Stomach (tissue), 8 donors: ENCODE measurements at regions not wholly inside any gene's neighbourhood (a gene's known extent, or its start where the extent isn't known, plus 50 kb on each side); places are given as distances from the start of the nearest gene placed in this dataset.

Experiments used
- DNase-seq, 2 donors: peaks; one replicate each; pipeline versions ENCODE4 v3.0.0 to v3.0.0-alpha.2; 2013 to 2019
- H3K27ac ChIP-seq, 5 donors: fragments of 200-600 bp in 4 of 5; sonication (generic) in 4 of 5; one replicate each; pipeline ENCODE4 v1.5.1; 2013 to 2019; ENCODE audit warnings: mild to moderate bottlenecking in 1 of 5, moderate library complexity in 1 of 5
- H3K27me3 ChIP-seq, 3 donors: fragments of 200-600 bp; sonication (generic); one replicate each; pipeline ENCODE4 v1.5.1; 2017 to 2019; ENCODE audit warnings: mixed run types in 1 of 3
- H3K36me3 ChIP-seq, 4 donors: fragments of 200-600 bp; sonication (generic); 1 replicate in 3 of 4; 2 replicates in 1 of 4; pipeline ENCODE4 v1.5.1; 2016 to 2019
- H3K4me1 ChIP-seq, 4 donors: fragments of 200-600 bp; sonication (generic); one replicate each; pipeline ENCODE4 v1.5.1; 2016 to 2019
- H3K4me3 ChIP-seq, 4 donors: fragments of 200-600 bp; sonication (generic) in 3 of 4; one replicate each; pipeline ENCODE4 v1.5.1; 2016 to 2019; ENCODE audit warnings: mild to moderate bottlenecking in 1 of 4
- H3K9me3 ChIP-seq, 4 donors: fragments of 200-600 bp; sonication (generic); one replicate each; pipeline ENCODE4 v1.5.1; 2016 to 2019
- EP300 ChIP-seq: sonication (generic); formaldehyde crosslinking; IDR thresholded peaks from one replicate; pipeline ENCODE4 v1.6.1; 2017; ENCODE audit warnings: antibody characterized with exemption
- POLR2A ChIP-seq, 4 donors: fragments of 450-650 bp; IDR thresholded peaks; one replicate each; pipeline ENCODE4 v1.6.1; 2016; ENCODE audit warnings: antibody characterized with exemption in 4 of 4, control low read depth in 2 of 4, mild to moderate bottlenecking in 1 of 4, moderate library complexity in 1 of 4
- POLR2AphosphoS5 ChIP-seq, 3 donors: sonication (generic); formaldehyde crosslinking; IDR thresholded peaks; one replicate each; pipeline ENCODE4 v1.6.1; 2016; ENCODE audit warnings: antibody characterized with exemption in 3 of 3
- WGBS, 5 donors: extraction: QIAGEN DNeasy Blood & Tissue Kit in 3 of 5; methylation state at CpG; one replicate each; pipeline versions ENCODE4 v1.1.5 to v1.1.7; 2013 to 2018; 5-methylcytosine and 5-hydroxymethylcytosine counted together
- intact Hi-C: fragments of 100-400 bp; cut with DNase I; formaldehyde crosslinking; loops from one replicate; pipeline ENCODE4 v1.15.1; 2023; ENCODE audit warnings: low total_unique reads
- TF ChIP-seq, protein P1 (sequence below), 7 experiments: fragments of 450-650 bp in 4 of 7; fragments of 200-600 bp in 3 of 7; sonication (generic) in 3 of 7; IDR thresholded peaks; one replicate each; pipeline ENCODE4 v1.5.1; 2016 to 2019; ENCODE audit warnings: antibody characterized with exemption in 7 of 7, control low read depth in 2 of 7, mild to moderate bottlenecking in 1 of 7
- donor health status: healthy with polysubstance abuse.
- donor health status: Bipolar disorder and iron deficiency.
- donor health status: healthy.

DNA sequence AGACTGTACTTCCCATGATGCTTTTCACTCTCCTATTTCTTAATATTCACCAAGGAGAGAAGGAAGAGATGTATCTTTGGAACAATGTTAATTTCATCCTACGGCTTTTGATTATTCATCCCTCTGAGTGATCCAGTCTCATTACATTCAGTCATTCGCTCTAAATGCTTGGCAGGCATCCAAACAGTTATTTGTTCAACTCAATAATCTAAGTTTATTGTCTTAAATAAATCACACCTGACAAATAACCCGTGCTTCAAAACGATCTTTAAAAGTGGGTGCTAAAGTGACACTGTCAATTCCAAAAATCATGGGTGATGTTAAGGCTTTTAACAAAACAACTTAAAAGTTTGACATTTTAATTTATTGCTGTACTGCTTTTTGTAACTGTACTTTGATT is 233.1 kb downstream of the RASEF start:
- intact Hi-C loops: no loop called here
- H3K4me3 ChIP-seq: no peak overlapping the region

DNA sequence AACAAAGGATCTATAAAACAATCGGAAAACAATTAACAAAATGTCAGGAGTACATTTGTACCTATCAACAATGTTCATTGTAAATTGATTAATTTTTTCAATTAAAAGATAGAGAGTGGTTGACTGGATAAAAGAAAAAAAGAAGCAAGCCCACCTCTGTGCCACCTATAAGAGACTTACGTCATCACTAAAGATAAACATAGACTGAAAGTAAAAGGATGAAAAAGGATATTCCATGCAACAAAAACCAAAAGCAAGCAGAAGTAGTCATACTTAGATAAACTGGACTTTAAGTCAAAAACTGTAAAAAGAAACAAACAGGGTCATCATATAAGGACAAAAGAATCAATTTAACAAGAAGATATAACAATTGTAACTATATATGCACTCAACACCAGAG is 197.4 kb downstream of the RASEF start:
- WGBS, 5 donors: 82 to 93% (median 91%) methylated on average over 2 of the region's 2 CpGs
- peaks cover 0 to 3% (median 0%) of the 10 kb centered on the region in 4 donors for H3K9me3 ChIP-seq
- no peaks in the 10 kb centered on the region for H3K4me1 ChIP-seq
- H3K36me3 ChIP-seq: no peaks in the 10 kb centered on the region
- no peak overlapping the region for H3K27ac ChIP-seq
- no peak overlapping the region for H3K4me3 ChIP-seq
- no peak for DNase-seq
- intact Hi-C loops: no loop called here
- no peaks in the 10 kb centered on the region for H3K27me3 ChIP-seq
- TF ChIP-seq POLR2AphosphoS5 (IDR thresholded peaks at IDR 0.05): no peak
- no peak for TF ChIP-seq EP300
- TF ChIP-seq, protein P1, sequence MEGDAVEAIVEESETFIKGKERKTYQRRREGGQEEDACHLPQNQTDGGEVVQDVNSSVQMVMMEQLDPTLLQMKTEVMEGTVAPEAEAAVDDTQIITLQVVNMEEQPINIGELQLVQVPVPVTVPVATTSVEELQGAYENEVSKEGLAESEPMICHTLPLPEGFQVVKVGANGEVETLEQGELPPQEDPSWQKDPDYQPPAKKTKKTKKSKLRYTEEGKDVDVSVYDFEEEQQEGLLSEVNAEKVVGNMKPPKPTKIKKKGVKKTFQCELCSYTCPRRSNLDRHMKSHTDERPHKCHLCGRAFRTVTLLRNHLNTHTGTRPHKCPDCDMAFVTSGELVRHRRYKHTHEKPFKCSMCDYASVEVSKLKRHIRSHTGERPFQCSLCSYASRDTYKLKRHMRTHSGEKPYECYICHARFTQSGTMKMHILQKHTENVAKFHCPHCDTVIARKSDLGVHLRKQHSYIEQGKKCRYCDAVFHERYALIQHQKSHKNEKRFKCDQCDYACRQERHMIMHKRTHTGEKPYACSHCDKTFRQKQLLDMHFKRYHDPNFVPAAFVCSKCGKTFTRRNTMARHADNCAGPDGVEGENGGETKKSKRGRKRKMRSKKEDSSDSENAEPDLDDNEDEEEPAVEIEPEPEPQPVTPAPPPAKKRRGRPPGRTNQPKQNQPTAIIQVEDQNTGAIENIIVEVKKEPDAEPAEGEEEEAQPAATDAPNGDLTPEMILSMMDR (IDR thresholded peaks at IDR 0.05): no peak
- no peak for TF ChIP-seq POLR2A (IDR thresholded peaks at IDR 0.05)

More for the DNA sequence above, 233.1 kb downstream of the RASEF start:
- Histone ChIP-seq H3K9me3 (no peaks in the 10 kb centered on the region), H3K4me1 (peaks cover 0 to 7% (median 0%) of the 10 kb centered on the region in 4 donors), H3K27me3 (no peaks in the 10 kb centered on the region), H3K36me3 (no peaks in the 10 kb centered on the region), H3K27ac (no peak overlapping the region)
- WGBS, 5 donors: 18 to 26% (median 20%) methylated on average over 4 of the region's 4 CpGs
- no peak for DNase-seq
- no peak for TF ChIP-seq POLR2A (IDR thresholded peaks at IDR 0.05)
- TF ChIP-seq POLR2AphosphoS5 (IDR thresholded peaks at IDR 0.05): no peak
- TF ChIP-seq EP300: no peak
- TF ChIP-seq, protein P1 (IDR thresholded peaks at IDR 0.05): no peak

DNA sequence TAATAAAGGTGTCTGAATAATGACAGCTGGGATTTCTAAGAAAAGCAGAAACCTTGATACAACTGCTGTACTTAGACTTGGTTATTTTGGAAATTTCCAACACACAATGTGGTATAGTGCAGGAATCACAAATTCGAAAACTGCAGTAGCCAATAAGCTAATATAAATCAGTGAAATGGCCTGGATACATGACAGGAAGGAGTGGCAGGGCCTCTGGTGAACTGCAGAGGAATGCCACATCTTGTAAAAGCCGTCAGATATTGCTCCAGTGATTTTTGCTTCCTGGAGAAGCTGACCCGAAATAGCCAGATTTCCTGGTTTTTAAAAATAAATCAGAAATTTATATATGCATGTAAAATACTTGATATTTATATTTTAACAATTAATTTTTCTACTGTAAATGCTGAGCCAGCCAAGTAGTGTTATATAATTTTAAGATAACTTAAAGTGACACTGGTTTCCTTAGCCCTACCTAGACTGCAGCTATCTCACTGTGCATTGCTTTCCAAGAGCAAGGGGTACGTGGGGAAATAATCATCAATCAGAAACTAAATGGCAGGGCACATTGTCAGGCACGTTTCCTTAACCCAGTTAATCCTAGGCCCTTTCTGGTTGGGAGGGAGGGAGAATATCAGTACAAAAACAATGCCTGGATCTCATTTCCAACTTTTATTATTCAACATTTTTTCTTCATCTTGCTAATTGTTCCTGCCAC is 182.4 kb downstream of the RASEF start:
- TF ChIP-seq POLR2AphosphoS5 (IDR thresholded peaks at IDR 0.05): no peak
- no peak for TF ChIP-seq EP300
- TF ChIP-seq, protein P1 (IDR thresholded peaks at IDR 0.05): no peak
- no peak for TF ChIP-seq POLR2A (IDR thresholded peaks at IDR 0.05)
- WGBS, 5 donors: 57 to 64% (median 60%) methylated on average over 5 of the region's 5 CpGs
- Histone ChIP-seq H3K36me3 (no peaks in the 10 kb centered on the region), H3K27me3 (no peaks in the 10 kb centered on the region), H3K27ac (no peak overlapping the region), H3K4me1 (no peaks in the 10 kb centered on the region), H3K9me3 (no peaks in the 10 kb centered on the region), H3K4me3 (no peak overlapping the region)
- DNase-seq: no peak
- intact Hi-C loops: no loop called here

DNA sequence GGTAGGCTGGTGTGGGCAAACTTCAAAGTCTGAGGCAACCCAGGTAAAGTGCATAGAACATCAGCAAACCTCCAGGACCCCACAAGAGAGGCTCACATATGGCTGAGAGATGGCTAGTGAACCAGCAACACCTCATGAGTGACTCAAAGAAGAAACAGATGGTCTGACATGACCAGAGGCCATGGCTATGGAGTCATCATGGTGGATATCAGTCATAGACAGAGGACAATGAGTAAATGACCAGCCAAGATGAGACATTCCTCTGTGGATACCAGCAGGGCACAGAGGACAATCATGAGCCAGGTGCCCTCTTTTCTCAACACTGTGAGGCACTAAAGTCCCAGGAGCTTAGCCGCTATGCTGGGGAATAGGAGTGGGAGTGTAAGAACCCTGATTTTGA is 180.8 kb downstream of the RASEF start:
- intact Hi-C loops: no loop called here
- Histone ChIP-seq H3K4me1 (no peaks in the 10 kb centered on the region), H3K27ac (no peak overlapping the region), H3K36me3 (no peaks in the 10 kb centered on the region), H3K27me3 (no peaks in the 10 kb centered on the region), H3K4me3 (no peak overlapping the region), H3K9me3 (no peaks in the 10 kb centered on the region)
- TF ChIP-seq EP300: no peak
- TF ChIP-seq, protein P1 (IDR thresholded peaks at IDR 0.05): no peak
- no peak for TF ChIP-seq POLR2A (IDR thresholded peaks at IDR 0.05)
- TF ChIP-seq POLR2AphosphoS5 (IDR thresholded peaks at IDR 0.05): no peak
- 92 to 100% (median 95%) methylated on average over 1 of the region's 1 CpG for WGBS, 5 donors
- no peak for DNase-seq
